ENCODE measurements at regions not wholly inside any gene's neighbourhood (a gene's known extent, or its start where the extent isn't known, plus 50 kb on each side); places are given as distances from the start of the nearest gene placed in this dataset.

DNA sequence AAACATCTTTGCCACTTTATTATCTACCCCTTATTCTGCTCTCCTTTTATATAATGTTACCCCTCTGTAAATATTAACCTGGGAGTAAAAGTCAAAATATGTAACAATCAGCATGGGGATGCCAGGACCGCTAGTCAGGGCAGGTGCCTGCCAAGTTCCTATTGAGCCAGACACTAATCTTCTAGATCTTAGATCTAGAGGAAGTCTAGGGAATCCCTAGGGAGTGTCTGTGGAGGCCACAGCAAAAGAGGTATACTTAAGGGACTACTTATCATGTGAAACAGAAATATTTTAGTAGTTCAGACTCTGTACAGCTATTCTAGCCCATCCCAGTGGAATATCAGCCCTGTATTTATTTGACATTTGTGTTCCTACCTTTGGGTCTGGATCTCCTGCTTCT is 600.8 kb upstream of the CDH2 start:
- TF ChIP-seq POLR2A (IDR thresholded peaks at IDR 0.05), result no peak
- TF ChIP-seq, protein P1, sequence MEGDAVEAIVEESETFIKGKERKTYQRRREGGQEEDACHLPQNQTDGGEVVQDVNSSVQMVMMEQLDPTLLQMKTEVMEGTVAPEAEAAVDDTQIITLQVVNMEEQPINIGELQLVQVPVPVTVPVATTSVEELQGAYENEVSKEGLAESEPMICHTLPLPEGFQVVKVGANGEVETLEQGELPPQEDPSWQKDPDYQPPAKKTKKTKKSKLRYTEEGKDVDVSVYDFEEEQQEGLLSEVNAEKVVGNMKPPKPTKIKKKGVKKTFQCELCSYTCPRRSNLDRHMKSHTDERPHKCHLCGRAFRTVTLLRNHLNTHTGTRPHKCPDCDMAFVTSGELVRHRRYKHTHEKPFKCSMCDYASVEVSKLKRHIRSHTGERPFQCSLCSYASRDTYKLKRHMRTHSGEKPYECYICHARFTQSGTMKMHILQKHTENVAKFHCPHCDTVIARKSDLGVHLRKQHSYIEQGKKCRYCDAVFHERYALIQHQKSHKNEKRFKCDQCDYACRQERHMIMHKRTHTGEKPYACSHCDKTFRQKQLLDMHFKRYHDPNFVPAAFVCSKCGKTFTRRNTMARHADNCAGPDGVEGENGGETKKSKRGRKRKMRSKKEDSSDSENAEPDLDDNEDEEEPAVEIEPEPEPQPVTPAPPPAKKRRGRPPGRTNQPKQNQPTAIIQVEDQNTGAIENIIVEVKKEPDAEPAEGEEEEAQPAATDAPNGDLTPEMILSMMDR (IDR thresholded peaks at IDR 0.05), result no peak
